ENCODE measurements at regions not wholly inside any gene's neighbourhood (a gene's known extent, or its start where the extent isn't known, plus 50 kb on each side); places are given as distances from the start of the nearest gene placed in this dataset.
"Not testable (repeated sequence)": the region's sequence is repeated elsewhere in the genome, so short reads cannot be mapped to it uniquely, and the experiment has no call there.

- no peak for DNase-seq
These were observed 327.5 kb upstream of the POGK start for GRCh38 chr1:166511761-166512160.

- peak; percentile 18 for DNase-seq
These were observed 325.2 kb upstream of the POGK start for GRCh38 chr1:166514067-166514466.

- DNase-seq = no peak
These were observed 311.5 kb upstream of the POGK start for GRCh38 chr1:166527752-166528151.

- DNase-seq = no peak
These were observed 300.6 kb upstream of the POGK start for GRCh38 chr1:166538646-166539045.

- no peak for DNase-seq
These were observed 295.2 kb upstream of the POGK start for GRCh38 chr1:166544036-166544435.

- DNase-seq = no peak
These were observed 294.7 kb upstream of the POGK start for GRCh38 chr1:166544561-166544960.

- no peak for DNase-seq
These were observed 286.6 kb upstream of the POGK start for GRCh38 chr1:166552706-166553105.

GRCh38 chr1:166570954-166571353 is 268.3 kb upstream of the POGK start:
- no peak for DNase-seq

GRCh38 chr1:166573199-166573598 is 266.1 kb upstream of the POGK start:
- DNase-seq = no peak

GRCh38 chr1:166579557-166580501 is 259.4 kb upstream of the POGK start:
- DNase-seq = no peak

- DNase-seq = no peak
These were observed 250.5 kb upstream of the POGK start for GRCh38 chr1:166588741-166589140.

- DNase-seq = no peak
These were observed 249.1 kb upstream of the POGK start for GRCh38 chr1:166590161-166590560.

- DNase-seq = no peak
These were observed 244.6 kb upstream of the POGK start for GRCh38 chr1:166594646-166595045.

- DNase-seq = no peak
These were observed 241.8 kb upstream of the POGK start for GRCh38 chr1:166597516-166597915.

GRCh38 chr1:166600574-166600973 is 238.7 kb upstream of the POGK start:
- no peak for DNase-seq

- peak; percentile 8 for DNase-seq
These were observed 237.5 kb upstream of the POGK start for GRCh38 chr1:166601650-166602278.

- DNase-seq = not testable (repeated sequence)
These were observed 236.5 kb upstream of the POGK start for GRCh38 chr1:166602801-166603200.

GRCh38 chr1:166603296-166603695 is 236.0 kb upstream of the POGK start:
- DNase-seq = peak; percentile 85

GRCh38 chr1:166605137-166605536 is 234.1 kb upstream of the POGK start:
- DNase-seq = no peak

- DNase-seq = no peak
These were observed 226.4 kb upstream of the POGK start for GRCh38 chr1:166612886-166613285.

GRCh38 chr1:166616206-166616605 is 223.1 kb upstream of the POGK start:
- DNase-seq = no peak

- DNase-seq = no peak
These were observed 212.6 kb upstream of the POGK start for GRCh38 chr1:166626711-166627110.

- no peak for DNase-seq
These were observed 211.7 kb upstream of the POGK start for GRCh38 chr1:166627558-166627957.

GRCh38 chr1:166628259-166628658 is 211.0 kb upstream of the POGK start:
- no peak for DNase-seq
